ENCODE measurements at regions not wholly inside any gene's neighbourhood (a gene's known extent, or its start where the extent isn't known, plus 50 kb on each side); places are given as distances from the start of the nearest gene placed in this dataset.

- no peak for TF ChIP-seq CTCF (IDR thresholded peaks at IDR 0.05)
- no peak for TF ChIP-seq ZFX (IDR thresholded peaks at IDR 0.05; ENCODE audit: borderline replicate concordance)
Observed at GRCh38 chr4:28062562-28062961, 1201.9 kb downstream of the STIM2 start.
